ENCODE measurements at regions not wholly inside any gene's neighbourhood (a gene's known extent, or its start where the extent isn't known, plus 50 kb on each side); places are given as distances from the start of the nearest gene placed in this dataset.
"Not testable (repeated sequence)": the region's sequence is repeated elsewhere in the genome, so short reads cannot be mapped to it uniquely, and the experiment has no call there.

- no peaks in the 10 kb centered on the region for H3K36me3 Mint-ChIP-seq (ENCODE audit: low read depth)
- TF ChIP-seq CTCF (IDR thresholded peaks at IDR 0.05) = no peak
- ATAC-seq (ENCODE audit: low read depth) (no peak), DNase-seq (no peak)
- H3K27me3 Mint-ChIP-seq = peaks cover under 1% of the 10 kb centered on the region
- peaks cover 8% of the 10 kb centered on the region for H3K4me1 Mint-ChIP-seq
- no peak overlapping the region for H3K4me3 Mint-ChIP-seq
- POLR2A ChIA-PET = no interaction called here
- intact Hi-C loops (cut with micrococcal nuclease) = no loop called here
- CTCF ChIA-PET = no interaction called here
- no peaks in the 10 kb centered on the region for H3K9me3 Mint-ChIP-seq
- no peak overlapping the region for H3K27ac Mint-ChIP-seq
These were observed 59.4 kb downstream of the EBLN1 start for GRCh38 chr10:22158426-22158825.

GRCh38 chr10:22156750-22157149 is 61.1 kb downstream of the EBLN1 start:
- Mint-ChIP-seq H3K9me3 (no peaks in the 10 kb centered on the region), H3K36me3 (ENCODE audit: low read depth) (no peaks in the 10 kb centered on the region), H3K4me1 (peaks cover 8% of the 10 kb centered on the region), H3K4me3 (no peak overlapping the region), H3K27me3 (peaks cover 4% of the 10 kb centered on the region), H3K27ac (no peak overlapping the region)
- ATAC-seq (ENCODE audit: low read depth) (no peak), DNase-seq (no peak)
- ChIA-PET POLR2A (no interaction called here), CTCF (no interaction called here)
- TF ChIP-seq CTCF (IDR thresholded peaks at IDR 0.05) = no peak
- intact Hi-C loops (cut with micrococcal nuclease) = no loop called here

GRCh38 chr10:22152403-22152802 is 65.4 kb downstream of the EBLN1 start:
- intact Hi-C loops (cut with micrococcal nuclease) = no loop called here
- Mint-ChIP-seq H3K4me3 (no peak overlapping the region), H3K36me3 (ENCODE audit: low read depth) (no peaks in the 10 kb centered on the region), H3K9me3 (peaks cover 7% of the 10 kb centered on the region), H3K27me3 (peaks cover 12% of the 10 kb centered on the region), H3K4me1 (no peaks in the 10 kb centered on the region), H3K27ac (no peak overlapping the region)
- no peak for ATAC-seq (ENCODE audit: low read depth)
- DNase-seq = no peak
- no peak for TF ChIP-seq CTCF (IDR thresholded peaks at IDR 0.05)
- ChIA-PET POLR2A (no interaction called here), CTCF (no interaction called here)

- Mint-ChIP-seq H3K27me3 (peaks cover 12% of the 10 kb centered on the region), H3K36me3 (ENCODE audit: low read depth) (no peaks in the 10 kb centered on the region), H3K9me3 (peaks cover 9% of the 10 kb centered on the region), H3K27ac (no peak overlapping the region), H3K4me1 (no peaks in the 10 kb centered on the region), H3K4me3 (no peak overlapping the region)
- no peak for ATAC-seq (ENCODE audit: low read depth)
- no peak for DNase-seq
- intact Hi-C loops (cut with micrococcal nuclease) = no loop called here
- ChIA-PET POLR2A (no interaction called here), CTCF (no interaction called here)
- TF ChIP-seq CTCF (IDR thresholded peaks at IDR 0.05) = no peak
These were observed 67.0 kb downstream of the EBLN1 start for GRCh38 chr10:22150842-22151241.

GRCh38 chr10:22148961-22149360 is 68.9 kb downstream of the EBLN1 start:
- CTCF ChIA-PET = no interaction called here

GRCh38 chr10:22145873-22146272 is 71.9 kb downstream of the EBLN1 start:
- H3K36me3 Mint-ChIP-seq (ENCODE audit: low read depth); POLR2A ChIA-PET; H3K4me3 Mint-ChIP-seq; H3K27me3 Mint-ChIP-seq; DNase-seq; H3K9me3 Mint-ChIP-seq; H3K27ac Mint-ChIP-seq; ATAC-seq (ENCODE audit: low read depth); H3K4me1 Mint-ChIP-seq; intact Hi-C loops (cut with micrococcal nuclease); CTCF ChIA-PET: not testable (repeated sequence)

More at GRCh38 chr10:22148961-22149360, 68.9 kb downstream of the EBLN1 start:
- peaks cover 9% of the 10 kb centered on the region for H3K9me3 Mint-ChIP-seq
- no peaks in the 10 kb centered on the region for H3K4me1 Mint-ChIP-seq
- H3K27me3 Mint-ChIP-seq = peaks cover 12% of the 10 kb centered on the region
- H3K4me3 Mint-ChIP-seq = no peak overlapping the region
- no peak for DNase-seq
- intact Hi-C loops (cut with micrococcal nuclease) = no loop called here
- H3K36me3 Mint-ChIP-seq (ENCODE audit: low read depth) = no peaks in the 10 kb centered on the region
- H3K27ac Mint-ChIP-seq = no peak overlapping the region
- TF ChIP-seq CTCF (IDR thresholded peaks at IDR 0.05) = no peak
- no peak for ATAC-seq (ENCODE audit: low read depth)
- POLR2A ChIA-PET = no interaction called here
